Medulla oblongata (tissue), 1 donor: ENCODE measurements at regions not wholly inside any gene's neighbourhood (a gene's known extent, or its start where the extent isn't known, plus 50 kb on each side); places are given as distances from the start of the nearest gene placed in this dataset.
"Not testable (repeated sequence)": the region's sequence is repeated elsewhere in the genome, so short reads cannot be mapped to it uniquely, and the experiment has no call there.

ENCODE experiments used
- DNase-seq: peaks from one replicate; pipeline ENCODE4 v3.0.0-alpha.2; 2015; ENCODE audit errors: extremely low spot score

GRCh38 chr7:55303220-55303619, 61.9 kb upstream of the LANCL2 start:
- DNase-seq = no peak

DNA sequence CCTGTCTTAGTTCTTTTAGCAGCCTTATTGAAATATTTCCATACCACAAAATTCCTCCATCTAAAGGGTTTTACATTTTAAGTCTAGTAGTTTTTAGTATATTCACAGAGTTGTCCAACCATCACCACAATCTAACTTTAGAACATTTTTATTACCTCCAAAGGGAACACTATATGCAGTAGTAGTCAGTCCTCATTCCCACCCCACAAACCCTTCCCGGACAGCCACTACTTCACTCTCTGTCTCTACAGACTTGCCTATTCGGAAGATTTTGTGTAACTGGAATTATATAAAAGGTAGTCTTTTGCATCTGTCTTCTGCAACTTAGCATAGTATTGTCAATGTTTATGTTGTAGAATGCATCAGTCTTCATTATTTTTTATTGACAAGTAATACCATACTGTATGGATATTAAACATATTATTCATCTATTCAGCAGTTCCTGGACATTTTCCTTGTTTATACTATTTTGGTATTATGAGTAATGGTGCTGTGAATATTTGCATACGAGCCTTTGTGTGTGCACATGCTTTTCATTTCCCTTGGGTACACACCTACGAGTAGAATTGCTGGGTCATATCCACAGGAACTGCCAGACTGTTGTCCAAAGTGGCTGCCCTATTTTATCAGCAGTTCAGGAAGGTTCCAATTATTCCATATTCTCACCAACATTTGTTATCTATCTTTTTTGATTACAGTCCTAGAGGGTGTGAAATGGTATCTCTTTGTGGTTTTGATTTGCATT, 60.9 kb upstream of the LANCL2 start:
- no peak for DNase-seq

GRCh38 chr7:55305135-55305534, 60.0 kb upstream of the LANCL2 start:
- DNase-seq = no peak

GRCh38 chr7:55306331-55306730, 58.8 kb upstream of the LANCL2 start:
- DNase-seq = no peak

DNA sequence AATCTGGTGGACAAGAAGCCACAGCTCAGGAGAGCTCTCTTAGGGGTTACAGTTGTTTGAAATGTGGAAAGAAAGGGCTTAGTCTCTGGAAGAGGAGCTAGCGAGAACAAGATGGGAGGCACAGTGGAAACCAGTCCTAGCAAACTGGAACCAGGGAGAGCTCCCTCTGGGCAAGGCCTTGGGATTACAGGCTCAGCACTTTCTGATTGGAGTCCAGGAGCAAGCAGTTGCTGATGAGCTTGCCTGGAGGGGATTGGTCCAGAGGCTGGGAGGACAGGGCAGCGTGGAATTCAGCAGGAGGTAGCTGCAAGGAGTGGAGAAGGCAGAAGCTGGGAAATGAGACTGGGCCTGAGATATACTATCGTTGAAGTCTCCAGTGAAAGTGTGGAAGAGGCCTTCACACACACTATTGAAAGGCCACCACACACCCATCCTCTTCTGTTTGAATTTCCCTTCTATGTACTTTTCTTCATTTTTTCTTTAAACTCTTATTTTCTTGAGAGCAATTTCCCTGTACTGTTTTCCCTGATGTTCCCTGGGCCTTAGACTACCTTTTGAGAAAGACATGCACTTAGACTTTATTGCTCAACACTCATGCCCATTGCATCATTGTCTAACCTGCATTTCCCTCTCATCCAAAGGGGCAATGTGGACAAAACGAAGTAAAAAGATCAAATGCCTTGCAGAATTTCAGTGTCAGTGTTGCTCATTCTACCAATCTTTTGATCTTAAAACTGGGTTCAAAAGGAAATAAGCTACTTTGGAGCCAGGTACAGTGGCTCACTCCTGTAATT, 57.8 kb upstream of the LANCL2 start:
- DNase-seq = no peak

- no peak for DNase-seq
Measured at GRCh38 chr7:55308186-55308929, 56.8 kb upstream of the LANCL2 start.

DNA sequence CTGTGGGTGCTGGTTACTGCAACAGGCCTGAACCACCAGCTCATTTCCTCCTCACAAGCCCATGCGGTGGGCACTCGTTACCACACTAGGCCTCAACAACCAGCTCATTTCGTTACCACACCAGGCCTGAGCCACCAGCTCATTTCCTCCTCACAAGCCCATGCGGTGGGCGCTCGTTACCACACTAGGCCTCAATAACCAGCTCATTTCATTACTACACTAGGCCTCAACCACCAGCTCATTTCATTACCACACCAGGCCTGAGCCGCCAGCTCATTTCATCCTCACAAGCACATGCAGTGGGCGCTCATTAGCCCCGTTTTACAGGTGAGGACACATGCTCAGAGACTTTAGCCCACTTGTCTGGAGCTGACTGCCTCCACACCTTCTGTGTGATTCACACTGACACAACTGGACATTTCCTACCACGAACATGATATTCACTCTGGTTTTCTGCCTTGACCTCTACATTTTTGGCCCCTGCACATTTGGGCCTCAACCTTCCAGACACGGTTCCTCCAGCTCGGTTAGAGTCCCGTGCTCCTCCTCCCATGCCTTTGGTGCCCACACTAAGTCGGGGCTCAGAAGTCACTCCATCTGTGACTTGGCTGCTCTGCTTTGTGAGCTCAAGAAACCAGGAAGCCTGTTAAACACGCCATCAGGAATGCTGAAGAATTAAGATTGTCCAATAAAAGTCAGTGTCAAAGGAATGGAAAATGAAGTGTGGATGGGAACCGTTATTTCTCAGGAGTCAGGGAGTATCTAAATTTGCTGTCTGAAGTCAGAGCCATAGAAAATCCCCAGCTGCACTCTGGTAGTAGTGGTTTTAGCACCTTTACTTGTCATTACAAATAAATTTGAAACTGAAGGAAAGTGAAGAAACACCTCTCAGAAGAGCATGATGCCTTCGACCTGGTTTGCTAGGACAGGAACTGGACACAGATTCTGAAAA, 55.8 kb upstream of the LANCL2 start:
- no peak for DNase-seq

GRCh38 chr7:55310287-55311025, 54.7 kb upstream of the LANCL2 start:
- no peak for DNase-seq

- DNase-seq = not testable (repeated sequence)
Measured at GRCh38 chr7:55311892-55312291, 53.2 kb upstream of the LANCL2 start.

GRCh38 chr7:55313671-55314070, 51.5 kb upstream of the LANCL2 start:
- not testable (repeated sequence) for DNase-seq

- no peak for DNase-seq
Measured at GRCh38 chr7:55314967-55315366, 50.2 kb upstream of the LANCL2 start.
